HG03097 (cell line): ENCODE measurements at regions not wholly inside any gene's neighbourhood (a gene's known extent, or its start where the extent isn't known, plus 50 kb on each side); places are given as distances from the start of the nearest gene placed in this dataset.

Experiments
- ATAC-seq: cut with Tn5 transposase; IDR thresholded peaks from one replicate; pipeline ENCODE4 v1.9.1; 2021; ENCODE audit not compliant: unreplicated experiment, low FRiP score

GRCh38 chr3:159123877-159124276, 322.0 kb downstream of the MFSD1 start:
- ATAC-seq: no peak

GRCh38 chr3:159126261-159127020, 324.6 kb downstream of the MFSD1 start:
- ATAC-seq: no peak

GRCh38 chr3:159127021-159127392, 325.2 kb downstream of the MFSD1 start:
- ATAC-seq: no peak

GRCh38 chr3:159128628-159129027, 326.8 kb downstream of the MFSD1 start:
- no peak for ATAC-seq

- ATAC-seq: no peak
Observed at GRCh38 chr3:159130108-159130507, 328.3 kb downstream of the MFSD1 start.

- no peak for ATAC-seq
Observed at GRCh38 chr3:159131376-159131775, 329.5 kb downstream of the MFSD1 start.

GRCh38 chr3:159137949-159138348, 336.1 kb downstream of the MFSD1 start:
- ATAC-seq: no peak

GRCh38 chr3:159139326-159139725, 337.5 kb downstream of the MFSD1 start:
- ATAC-seq: no peak

GRCh38 chr3:159144472-159144871, 342.6 kb downstream of the MFSD1 start:
- no peak for ATAC-seq

GRCh38 chr3:159144891-159145290, 343.0 kb downstream of the MFSD1 start:
- no peak for ATAC-seq

- ATAC-seq: no peak
Observed at GRCh38 chr3:159146392-159146791, 344.5 kb downstream of the MFSD1 start.

- no peak for ATAC-seq
Observed at GRCh38 chr3:159146856-159147435, 345.1 kb downstream of the MFSD1 start.

GRCh38 chr3:159147813-159148212, 346.0 kb downstream of the MFSD1 start:
- ATAC-seq: no peak

GRCh38 chr3:159148466-159148865, 346.6 kb downstream of the MFSD1 start:
- ATAC-seq: no peak

GRCh38 chr3:159149131-159149530, 347.3 kb downstream of the MFSD1 start:
- ATAC-seq: no peak

GRCh38 chr3:159149633-159150032, 347.8 kb downstream of the MFSD1 start:
- no peak for ATAC-seq

GRCh38 chr3:159150180-159150579, 348.3 kb downstream of the MFSD1 start:
- ATAC-seq: no peak

- no peak for ATAC-seq
Observed at GRCh38 chr3:159151130-159151529, 349.3 kb downstream of the MFSD1 start.

GRCh38 chr3:159157275-159157674, 355.4 kb downstream of the MFSD1 start:
- no peak for ATAC-seq

- ATAC-seq: no peak
Observed at GRCh38 chr3:159158213-159158612, 356.4 kb downstream of the MFSD1 start.

GRCh38 chr3:159158801-159159200, 356.9 kb downstream of the MFSD1 start:
- no peak for ATAC-seq

- no peak for ATAC-seq
Observed at GRCh38 chr3:159159546-159159945, 357.7 kb downstream of the MFSD1 start.
